HEK293 (cell line): ENCODE measurements at regions not wholly inside any gene's neighbourhood (a gene's known extent, or its start where the extent isn't known, plus 50 kb on each side); places are given as distances from the start of the nearest gene placed in this dataset.

ENCODE experiments used
- CTCF ChIP-seq: fragments of 450-650 bp; formaldehyde crosslinking; IDR thresholded peaks from 2 replicates; pipeline ENCODE4 v1.5.1; 2016; ENCODE audit warnings: missing biosample characterization, missing genetic modification characterization
- RBAK ChIP-seq: fragments of 450-650 bp; formaldehyde crosslinking; IDR thresholded peaks from 2 replicates; pipeline ENCODE4 v1.5.1; 2016; ENCODE audit warnings: missing biosample characterization, missing genetic modification characterization
- SP2 ChIP-seq: fragments of 450-650 bp; formaldehyde crosslinking; IDR thresholded peaks from 2 replicates; pipeline ENCODE4 v1.5.1; 2016; ENCODE audit warnings: missing biosample characterization, missing genetic modification characterization
- ZNF433 ChIP-seq: fragments of 450-650 bp; formaldehyde crosslinking; IDR thresholded peaks from 2 replicates; pipeline ENCODE4 v1.5.1; 2016; ENCODE audit warnings: missing biosample characterization, missing genetic modification characterization, low read depth

DNA sequence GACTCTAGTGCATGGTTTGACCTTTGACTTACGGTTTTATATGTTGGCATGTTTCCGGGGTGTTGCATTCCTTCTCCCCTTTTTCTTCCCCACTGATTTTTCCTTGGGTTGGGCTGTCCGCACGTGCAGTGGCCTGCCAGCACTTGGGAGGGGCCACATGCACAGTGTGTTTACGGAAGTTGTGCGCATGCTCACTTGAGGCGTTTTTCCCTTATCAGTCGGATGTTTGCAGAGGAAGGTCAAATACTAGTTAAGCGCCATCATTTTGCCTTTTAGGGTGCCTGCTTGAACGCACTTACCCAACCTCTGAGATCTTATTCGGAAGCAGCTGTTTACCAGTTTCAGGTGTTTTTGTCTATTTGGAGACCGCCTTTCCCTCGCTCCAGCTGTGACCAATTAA, 653.9 kb upstream of the AADAT start:
- TF ChIP-seq RBAK (tag by site-specific recombination), result no peak
- no peak for TF ChIP-seq CTCF (tag by site-specific recombination)
- no peak for TF ChIP-seq ZNF433 (tag by site-specific recombination)
- no peak for TF ChIP-seq SP2 (tag by site-specific recombination)
